Heart left ventricle (tissue), 16 donors: ENCODE measurements at regions not wholly inside any gene's neighbourhood (a gene's known extent, or its start where the extent isn't known, plus 50 kb on each side); places are given as distances from the start of the nearest gene placed in this dataset.

Experiments
- ATAC-seq, 4 donors: fragments of 200-7000 bp; cut with Tn5 transposase; one replicate each; pipeline ENCODE4 v1.9.1; 2020 to 2022; ENCODE audit warnings: moderate library complexity in 4 of 4, mild to moderate bottlenecking in 3 of 4, moderate number of reproducible peaks in 1 of 4
- DNase-seq, 5 donors: peaks; one replicate each; pipeline ENCODE4 v3.0.0-alpha.2; 2020
- H3K27ac ChIP-seq, 12 donors: fragments of 200-600 bp; sonication (generic) in 4 of 12; one replicate each; pipeline versions ENCODE4 v1.5.0 to v1.8.0; 2016 to 2022; ENCODE audit warnings: mild to moderate bottlenecking in 2 of 12
- H3K27me3 ChIP-seq, 9 donors: fragments of 200-600 bp; sonication (generic) in 2 of 9; one replicate each; pipeline versions ENCODE4 v1.5.1 to v1.8.0; 2016 to 2022; ENCODE audit warnings: mild to moderate bottlenecking in 3 of 9
- H3K36me3 ChIP-seq, 9 donors: fragments of 200-600 bp; sonication (generic) in 2 of 9; one replicate each; pipeline versions ENCODE4 v1.5.0 to v1.8.0; 2018 to 2022; ENCODE audit warnings: mild to moderate bottlenecking in 2 of 9
- H3K4me1 ChIP-seq, 12 donors: fragments of 200-600 bp; sonication (generic) in 4 of 12; one replicate each; pipeline versions ENCODE4 v1.5.0 to v1.8.0; 2016 to 2022; ENCODE audit warnings: mild to moderate bottlenecking in 3 of 12
- H3K4me3 ChIP-seq, 12 donors: fragments of 200-600 bp; sonication (generic) in 4 of 12; one replicate each; pipeline versions ENCODE4 v1.5.0 to v1.8.0; 2017 to 2022; ENCODE audit warnings: mild to moderate bottlenecking in 9 of 12, moderate library complexity in 4 of 12
- H3K9me3 ChIP-seq, 12 donors: fragments of 200-600 bp; sonication (generic) in 4 of 12; one replicate each; pipeline versions ENCODE4 v1.5.0 to v1.8.0; 2016 to 2022; ENCODE audit warnings: mild to moderate bottlenecking in 1 of 12
- POLR2A ChIP-seq, 2 donors: fragments of 450-650 bp; IDR thresholded peaks; one replicate each; pipeline ENCODE4 v1.6.1; 2017; ENCODE audit warnings: antibody characterized with exemption in 2 of 2, mild to moderate bottlenecking in 2 of 2, moderate library complexity in 2 of 2
- WGBS, 4 donors: extraction: QIAGEN DNeasy Blood & Tissue Kit in 2 of 4; methylation state at CpG; one replicate each; pipeline versions ENCODE4 v1.1.5 to v1.1.7; 2013 to 2018; 5-methylcytosine and 5-hydroxymethylcytosine counted together
- intact Hi-C, 10 donors: fragments of 100-400 bp; cut with DNase I; formaldehyde crosslinking; loops; one replicate each; pipeline versions ENCODE4 v1.11.1 to v1.14.2; 2022
- TF ChIP-seq, protein P1 (sequence below), 12 donors: fragments of 200-600 bp; sonication (generic) in 4 of 12; IDR thresholded peaks; one replicate each; pipeline versions ENCODE4 v1.5.0 to v1.8.0; 2018 to 2022; ENCODE audit warnings: antibody characterized with exemption in 12 of 12, mild to moderate bottlenecking in 5 of 12
- donor health status: ischemic (EF 13 %, LVEDD 7.1; RV severe dilation, severe dysfunction).
- donor health status: healthy with polysubstance abuse.
- donor health status: DM: no; HTN: yes; CAD: no.
- donor health status: DM: no; HTN: no; CAD: no.
- donor health status: ischemic (EF 25% LVEDD 6.9; RV normal size, moderate dysfunction).
- donor health status: ischemic (EF 25% LVEDD 5.7; RV mildly dilated, moderate dysfunction).
- donor health status: healthy.
- donor health status: DM: yes; HTN: yes; CAD: no.
- donor health status: ischemic (EF 35%, LVEDD 5.7; RV mildly dilated, moderate dysfunction).
- donor health status: nonischemic (EF 11% LVEDD 7.7; RV severe dilation, severe dysfunction).
- donor health status: DM: yes; HTN: yes; CAD: no.
- donor health status: PGD.
- donor health status: ischemic (EF 29% LVEDD 5.4; RV normal size, mild dysfunction).
- donor health status: nonischemic (EF 23%, LVEDD 6.1; RV moderate dilation, normal function).

GRCh38 chr2:6113786-6114185, 421.6 kb downstream of the SOX11 start:
- intact Hi-C loops, result no loop called here
- Histone ChIP-seq H3K9me3 (no peaks in the 10 kb centered on the region), H3K4me3 (no peak overlapping the region), H3K27me3 (no peaks in the 10 kb centered on the region), H3K36me3 (no peaks in the 10 kb centered on the region), H3K27ac (no peak overlapping the region), H3K4me1 (no peaks in the 10 kb centered on the region)
- 83 to 87% (median 86%) methylated on average over 4 of the region's 4 CpGs for WGBS, 4 donors
- TF ChIP-seq POLR2A (IDR thresholded peaks at IDR 0.05), result no peak
- TF ChIP-seq, protein P1, sequence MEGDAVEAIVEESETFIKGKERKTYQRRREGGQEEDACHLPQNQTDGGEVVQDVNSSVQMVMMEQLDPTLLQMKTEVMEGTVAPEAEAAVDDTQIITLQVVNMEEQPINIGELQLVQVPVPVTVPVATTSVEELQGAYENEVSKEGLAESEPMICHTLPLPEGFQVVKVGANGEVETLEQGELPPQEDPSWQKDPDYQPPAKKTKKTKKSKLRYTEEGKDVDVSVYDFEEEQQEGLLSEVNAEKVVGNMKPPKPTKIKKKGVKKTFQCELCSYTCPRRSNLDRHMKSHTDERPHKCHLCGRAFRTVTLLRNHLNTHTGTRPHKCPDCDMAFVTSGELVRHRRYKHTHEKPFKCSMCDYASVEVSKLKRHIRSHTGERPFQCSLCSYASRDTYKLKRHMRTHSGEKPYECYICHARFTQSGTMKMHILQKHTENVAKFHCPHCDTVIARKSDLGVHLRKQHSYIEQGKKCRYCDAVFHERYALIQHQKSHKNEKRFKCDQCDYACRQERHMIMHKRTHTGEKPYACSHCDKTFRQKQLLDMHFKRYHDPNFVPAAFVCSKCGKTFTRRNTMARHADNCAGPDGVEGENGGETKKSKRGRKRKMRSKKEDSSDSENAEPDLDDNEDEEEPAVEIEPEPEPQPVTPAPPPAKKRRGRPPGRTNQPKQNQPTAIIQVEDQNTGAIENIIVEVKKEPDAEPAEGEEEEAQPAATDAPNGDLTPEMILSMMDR (IDR thresholded peaks at IDR 0.05), result no peak
- no peak for DNase-seq
- no peak for ATAC-seq

DNA sequence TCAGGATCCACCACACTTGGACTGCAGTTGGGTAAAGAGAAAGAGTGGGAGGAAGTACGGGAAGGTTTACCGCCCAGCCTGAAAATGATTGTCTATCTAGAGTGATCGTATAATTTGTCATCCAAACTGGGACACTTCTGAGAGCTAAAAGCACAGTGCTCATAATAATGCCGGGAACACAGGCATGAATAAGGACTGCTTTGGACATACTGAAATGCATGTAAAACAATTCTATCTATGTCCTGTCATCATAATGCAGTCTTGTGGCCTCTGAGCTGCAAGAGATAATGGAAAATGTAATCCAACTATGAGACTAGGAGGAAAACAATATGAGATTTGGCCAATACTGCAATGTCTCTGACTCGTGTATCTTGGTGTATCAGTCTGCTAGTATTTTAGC, 435.5 kb downstream of the SOX11 start:
- Histone ChIP-seq H3K27me3 (no peaks in the 10 kb centered on the region), H3K36me3 (no peaks in the 10 kb centered on the region), H3K4me1 (no peaks in the 10 kb centered on the region), H3K4me3 (no peak overlapping the region), H3K9me3 (no peaks in the 10 kb centered on the region), H3K27ac (no peak overlapping the region)
- intact Hi-C loops, result no loop called here
- TF ChIP-seq POLR2A (IDR thresholded peaks at IDR 0.05), result no peak
- TF ChIP-seq, protein P1 (IDR thresholded peaks at IDR 0.05), result no peak
- WGBS, 4 donors, result 70 to 85% (median 82%) methylated on average over 5 of the region's 5 CpGs
- DNase-seq, result no peak
- ATAC-seq, result no peak

DNA sequence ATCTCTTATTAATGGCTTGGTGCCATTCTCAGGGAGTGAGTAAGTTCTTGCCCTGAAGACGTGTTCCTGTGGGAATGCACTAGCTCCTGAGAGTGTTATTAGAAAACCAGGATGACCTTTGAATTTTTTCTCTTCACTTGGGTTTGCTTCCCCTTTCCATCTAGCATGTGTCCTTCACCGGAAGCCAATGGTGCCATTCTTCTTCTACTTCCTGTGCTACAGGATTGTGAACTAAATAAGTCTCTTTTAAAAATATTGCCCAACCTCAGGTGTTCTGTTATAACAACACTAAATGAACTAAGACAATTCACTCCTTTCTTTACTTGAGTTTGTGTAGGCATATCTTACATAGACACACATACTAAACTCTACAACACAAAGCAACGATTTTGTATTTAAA, 447.0 kb downstream of the SOX11 start:
- H3K4me3 ChIP-seq, result no peak overlapping the region
- peaks cover 0 to 26% (median 9%) of the 10 kb centered on the region in 12 donors for H3K9me3 ChIP-seq
- ATAC-seq, result no peak
- no peaks in the 10 kb centered on the region for H3K36me3 ChIP-seq
- no peak for DNase-seq
- H3K4me1 ChIP-seq, result no peaks in the 10 kb centered on the region
- WGBS, 4 donors, result 76 to 80% (median 78%) methylated on average over 3 of the region's 3 CpGs
- no peak overlapping the region for H3K27ac ChIP-seq
- H3K27me3 ChIP-seq, result no peaks in the 10 kb centered on the region
- intact Hi-C loops, result no loop called here
- TF ChIP-seq, protein P1 (IDR thresholded peaks at IDR 0.05), result no peak
- TF ChIP-seq POLR2A (IDR thresholded peaks at IDR 0.05), result no peak

DNA sequence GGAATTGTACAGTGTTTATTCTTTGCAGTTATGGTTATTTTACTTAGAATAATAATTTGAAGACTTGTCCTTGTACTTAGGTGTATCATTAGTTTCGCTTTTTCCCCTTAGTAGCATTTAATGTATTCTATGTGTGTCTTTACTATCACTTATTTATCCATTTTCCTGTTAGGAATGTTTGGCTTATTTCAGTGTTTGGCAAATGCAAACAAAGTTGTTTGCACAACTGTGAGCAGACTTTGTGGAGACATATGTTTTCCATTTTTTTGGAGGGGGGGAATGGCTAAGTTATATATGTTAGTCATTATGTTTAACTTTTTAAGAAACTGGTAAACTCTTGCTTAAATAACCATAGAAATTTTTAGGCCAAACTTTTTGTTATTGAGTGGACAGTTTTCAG, 447.7 kb downstream of the SOX11 start:
- H3K36me3 ChIP-seq, result no peaks in the 10 kb centered on the region
- 83 to 89% (median 85%) methylated on average over 1 of the region's 1 CpG for WGBS, 4 donors

More for the DNA sequence above, 447.7 kb downstream of the SOX11 start:
- ATAC-seq (no peak), DNase-seq (no peak)
- H3K9me3 ChIP-seq, result peaks cover 0 to 30% (median 10%) of the 10 kb centered on the region in 12 donors
- TF ChIP-seq, protein P1 (IDR thresholded peaks at IDR 0.05), result no peak
- TF ChIP-seq POLR2A (IDR thresholded peaks at IDR 0.05), result no peak
- no peaks in the 10 kb centered on the region for H3K4me1 ChIP-seq
- H3K27me3 ChIP-seq, result no peaks in the 10 kb centered on the region
- intact Hi-C loops, result no loop called here
- H3K27ac ChIP-seq, result no peak overlapping the region
- H3K4me3 ChIP-seq, result no peak overlapping the region
